HEK293 (cell line): ENCODE measurements at regions not wholly inside any gene's neighbourhood (a gene's known extent, or its start where the extent isn't known, plus 50 kb on each side); places are given as distances from the start of the nearest gene placed in this dataset.

Experiments used
- CTCF ChIA-PET: fragments of 350-600 bp; formaldehyde crosslinking; extraction: SDS; loops from one replicate; lab custom pipeline; 2021; ENCODE audit warnings: antibody characterized with exemption; lab: Yijun Ruan, JAX
- POLR2A ChIA-PET: fragments of 300-600 bp; formaldehyde crosslinking; extraction: SDS; loops from one replicate; lab custom pipeline; 2020; ENCODE audit warnings: antibody characterized with exemption, inconsistent platforms; lab: Yijun Ruan, JAX
- H3K27ac ChIP-seq: fragments of 200-500 bp; sonication (Bioruptor generic); 2 replicates; pipeline ENCODE4 v1.5.1; 2014; ENCODE audit warnings: low read depth, low read length, control low read depth, inconsistent platforms; ENCODE audit errors: extremely low read depth
- H3K36me3 ChIP-seq, 2 experiments: fragments of 200-500 bp in 1 of 2; sonication (Bioruptor generic) in 1 of 2; 1 replicate in 1 of 2; 2 replicates in 1 of 2; pipeline ENCODE4 v1.5.1; 2014 to 2017; ENCODE audit warnings: inconsistent platforms in 2 of 2, low read length in 2 of 2; ENCODE audit not compliant: control insufficient read depth in 2 of 2, insufficient read depth in 1 of 2
- H3K4me1 ChIP-seq: fragments of 200-500 bp; sonication (Bioruptor generic); 2 replicates; pipeline ENCODE4 v1.5.1; 2014; ENCODE audit warnings: mild to moderate bottlenecking, low read length, inconsistent platforms; ENCODE audit not compliant: control insufficient read depth, insufficient read depth
- H3K4me3 ChIP-seq: 2 replicates; pipeline ENCODE4 v1.5.1; 2011; ENCODE audit warnings: low read depth, mild to moderate bottlenecking, control low read depth, low read length, moderate library complexity
- H3K9me3 ChIP-seq: fragments of 200-500 bp; sonication (Bioruptor generic); 2 replicates; pipeline ENCODE4 v1.5.1; 2014; ENCODE audit warnings: low read depth, low read length, inconsistent platforms; ENCODE audit not compliant: control insufficient read depth, insufficient read depth
- BCL11B ChIP-seq: fragments of 450-650 bp; formaldehyde crosslinking; IDR thresholded peaks from 2 replicates; pipeline ENCODE4 v1.5.1; 2016; ENCODE audit warnings: low read depth, missing biosample characterization, missing genetic modification characterization
- KLF9 ChIP-seq: fragments of 450-650 bp; formaldehyde crosslinking; IDR thresholded peaks from 2 replicates; pipeline ENCODE4 v1.5.1; 2016; ENCODE audit warnings: missing biosample characterization, missing genetic modification characterization, low read depth
- PRDM2 ChIP-seq: fragments of 450-650 bp; formaldehyde crosslinking; IDR thresholded peaks from 2 replicates; pipeline ENCODE4 v1.5.1; 2016; ENCODE audit warnings: missing biosample characterization, missing genetic modification characterization, borderline replicate concordance
- TCF7L2 ChIP-seq: IDR thresholded peaks from 2 replicates; pipeline ENCODE4 v1.6.1; 2011; ENCODE audit warnings: low read depth, mild to moderate bottlenecking, inconsistent platforms, low read length, moderate library complexity, borderline replicate concordance
- WT1 ChIP-seq: fragments of 450-650 bp; formaldehyde crosslinking; IDR thresholded peaks from 2 replicates; pipeline ENCODE4 v1.5.1; 2016; ENCODE audit warnings: missing biosample characterization, missing genetic modification characterization
- YY2 ChIP-seq: fragments of 450-650 bp; formaldehyde crosslinking; IDR thresholded peaks from 2 replicates; pipeline ENCODE4 v1.5.1; 2016; ENCODE audit warnings: missing biosample characterization, missing genetic modification characterization
- ZNF132 ChIP-seq: fragments of 450-650 bp; formaldehyde crosslinking; IDR thresholded peaks from 2 replicates; pipeline ENCODE4 v1.5.1; 2017; ENCODE audit warnings: missing biosample characterization, missing genetic modification characterization, borderline replicate concordance
- ZNF157 ChIP-seq: fragments of 450-650 bp; formaldehyde crosslinking; IDR thresholded peaks from 2 replicates; pipeline ENCODE4 v1.5.1; 2016; ENCODE audit warnings: missing biosample characterization, missing genetic modification characterization
- ZNF292 ChIP-seq: fragments of 450-650 bp; formaldehyde crosslinking; IDR thresholded peaks from 2 replicates; pipeline ENCODE4 v1.5.1; 2016; ENCODE audit warnings: low read depth, missing biosample characterization, missing genetic modification characterization, borderline replicate concordance
- ZNF302 ChIP-seq: fragments of 450-650 bp; formaldehyde crosslinking; IDR thresholded peaks from 2 replicates; pipeline ENCODE4 v1.5.1; 2016; ENCODE audit warnings: missing biosample characterization, missing genetic modification characterization, low read depth
- ZNF366 ChIP-seq: fragments of 450-650 bp; formaldehyde crosslinking; conservative IDR thresholded peaks from 2 replicates; pipeline ENCODE4 v1.5.1; 2016; ENCODE audit warnings: missing biosample characterization, missing genetic modification characterization
- ZNF37A ChIP-seq: fragments of 450-650 bp; IDR thresholded peaks from 2 replicates; pipeline ENCODE4 v1.5.1; 2018; ENCODE audit warnings: missing biosample characterization, missing genetic modification characterization
- ZNF626 ChIP-seq: fragments of 450-650 bp; sonication (Bioruptor Pico); formaldehyde crosslinking; IDR thresholded peaks from 2 replicates; pipeline ENCODE4 v1.5.1; 2018; ENCODE audit warnings: missing biosample characterization, missing genetic modification characterization, inconsistent platforms
- ZNF664 ChIP-seq: fragments of 450-650 bp; formaldehyde crosslinking; IDR thresholded peaks from 2 replicates; pipeline ENCODE4 v1.5.1; 2016; ENCODE audit warnings: missing biosample characterization, missing genetic modification characterization
- TF ChIP-seq, protein P1 (sequence below): fragments of 450-650 bp; formaldehyde crosslinking; IDR thresholded peaks from 2 replicates; pipeline ENCODE4 v1.5.1; 2017; ENCODE audit warnings: missing biosample characterization, missing genetic modification characterization

GRCh38 chr6:91497770-91498169, 910.9 kb upstream of the MAP3K7 start:
- CTCF ChIA-PET = no interaction called here
- H3K4me1 ChIP-seq = no peaks in the 10 kb centered on the region
- POLR2A ChIA-PET = no interaction called here
- TF ChIP-seq ZNF132 (tag by site-specific recombination) (no peak), ZNF302 (no peak), TCF7L2 (no peak), ZNF366 (tag by site-specific recombination) (no peak), PRDM2 (tag by site-specific recombination) (no peak), YY2 (tag by site-specific recombination) (no peak), ZNF292 (tag by site-specific recombination) (no peak), ZNF157 (tag by site-specific recombination) (no peak), BCL11B (no peak), ZNF626 (tag by site-specific recombination) (no peak), ZNF37A (tag by site-specific recombination) (no peak), ZNF664 (tag by site-specific recombination) (no peak)
- TF ChIP-seq, protein P1, sequence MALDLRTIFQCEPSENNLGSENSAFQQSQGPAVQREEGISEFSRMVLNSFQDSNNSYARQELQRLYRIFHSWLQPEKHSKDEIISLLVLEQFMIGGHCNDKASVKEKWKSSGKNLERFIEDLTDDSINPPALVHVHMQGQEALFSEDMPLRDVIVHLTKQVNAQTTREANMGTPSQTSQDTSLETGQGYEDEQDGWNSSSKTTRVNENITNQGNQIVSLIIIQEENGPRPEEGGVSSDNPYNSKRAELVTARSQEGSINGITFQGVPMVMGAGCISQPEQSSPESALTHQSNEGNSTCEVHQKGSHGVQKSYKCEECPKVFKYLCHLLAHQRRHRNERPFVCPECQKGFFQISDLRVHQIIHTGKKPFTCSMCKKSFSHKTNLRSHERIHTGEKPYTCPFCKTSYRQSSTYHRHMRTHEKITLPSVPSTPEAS (tag by site-specific recombination) = no peak
- TF ChIP-seq, all 188 proteins: peak for 0
- Histone ChIP-seq H3K4me3 (no peak overlapping the region), H3K36me3 (no peaks in the 10 kb centered on the region), H3K27ac (no peak overlapping the region), H3K9me3 (no peaks in the 10 kb centered on the region)

DNA sequence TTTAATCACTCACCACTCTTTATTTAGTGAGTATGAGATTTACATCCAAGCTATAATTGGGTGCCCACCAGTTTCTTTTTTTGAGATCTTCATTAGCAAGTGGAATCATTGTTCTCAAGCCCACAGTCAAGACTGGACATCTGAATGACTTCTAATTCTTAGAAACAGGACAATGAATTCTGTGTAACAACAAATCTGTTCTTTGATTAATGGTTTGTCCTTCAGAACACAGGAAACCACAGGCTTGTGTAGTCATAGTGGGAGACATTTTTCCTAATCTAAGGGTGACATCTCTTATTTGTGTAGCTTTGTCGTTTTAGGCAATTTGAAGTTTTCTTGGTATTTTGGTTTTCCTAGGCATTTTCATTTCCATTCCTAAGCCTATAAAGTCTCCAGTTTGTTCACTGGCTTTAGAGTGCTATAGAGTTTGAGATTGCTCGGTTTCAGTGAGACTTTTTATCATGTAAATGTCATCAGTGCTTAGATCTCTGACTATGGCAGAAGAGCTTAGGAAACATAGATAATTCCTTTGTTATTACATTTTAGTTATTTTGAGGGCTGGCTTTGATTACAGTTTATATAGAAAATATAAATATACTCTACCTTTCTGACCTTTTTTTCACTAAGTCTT, 903.9 kb upstream of the MAP3K7 start:
- Histone ChIP-seq H3K9me3 (no peaks in the 10 kb centered on the region), H3K4me3 (no peak overlapping the region), H3K4me1 (no peaks in the 10 kb centered on the region), H3K27ac (no peak overlapping the region), H3K36me3 (no peaks in the 10 kb centered on the region)
- POLR2A ChIA-PET = no interaction called here
- TF ChIP-seq KLF9 (tag by site-specific recombination) = no peak
- no peak for TF ChIP-seq TCF7L2
- TF ChIP-seq WT1 (tag by site-specific recombination) = no peak
- CTCF ChIA-PET = no interaction called here
